Mesenteric fat pad (tissue), 1 donor: ENCODE measurements at regions not wholly inside any gene's neighbourhood (a gene's known extent, or its start where the extent isn't known, plus 50 kb on each side); places are given as distances from the start of the nearest gene placed in this dataset.
A peak's percentile ranks its signal among the peaks of the same experiment; 100 is the strongest.
"Not testable (repeated sequence)": the region's sequence is repeated elsewhere in the genome, so short reads cannot be mapped to it uniquely, and the experiment has no call there.

Experiments used
- DNase-seq: peaks from one replicate; pipeline ENCODE4 v3.0.0-alpha.2; 2020; ENCODE audit warnings: low spot score
- donor health status: DM: yes; HTN: yes; CAD: no.

DNA sequence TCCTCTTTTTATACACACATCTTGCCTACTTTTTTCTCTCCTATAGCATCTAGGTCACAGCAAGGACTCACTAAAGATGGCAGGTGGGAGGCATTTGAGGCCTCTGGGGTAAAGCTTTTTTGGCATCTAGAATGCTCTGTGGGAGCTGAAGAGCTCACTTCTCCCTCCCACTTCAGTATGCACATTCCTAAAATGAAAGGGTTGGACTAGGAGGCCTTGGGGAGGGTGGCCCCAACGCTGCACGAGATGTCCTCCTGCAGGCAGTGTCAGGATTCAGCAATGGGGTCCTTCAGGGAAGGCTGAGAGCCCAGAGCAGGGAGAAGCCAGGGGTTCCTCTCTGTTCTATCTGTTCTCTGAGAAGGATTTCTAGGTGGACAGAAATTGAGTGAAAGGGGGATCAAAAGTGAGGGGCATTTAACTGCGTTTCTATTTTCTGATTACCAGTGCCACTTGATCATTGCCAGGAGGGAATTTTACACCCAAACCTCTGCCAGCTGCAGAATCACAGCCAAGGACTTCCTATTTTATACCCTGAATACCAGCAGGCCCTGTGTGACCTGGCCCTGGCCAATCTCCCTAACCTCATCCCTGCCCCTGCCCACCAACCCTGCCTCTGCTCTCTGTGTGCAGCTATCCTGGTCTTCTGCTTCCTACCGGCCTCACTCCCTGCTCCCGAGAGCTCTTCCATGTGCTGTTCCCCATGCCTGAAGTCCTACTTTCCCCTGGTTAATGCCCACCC lies 186.2 kb downstream of the CYP26B1 start:
- DNase-seq = no peak

DNA sequence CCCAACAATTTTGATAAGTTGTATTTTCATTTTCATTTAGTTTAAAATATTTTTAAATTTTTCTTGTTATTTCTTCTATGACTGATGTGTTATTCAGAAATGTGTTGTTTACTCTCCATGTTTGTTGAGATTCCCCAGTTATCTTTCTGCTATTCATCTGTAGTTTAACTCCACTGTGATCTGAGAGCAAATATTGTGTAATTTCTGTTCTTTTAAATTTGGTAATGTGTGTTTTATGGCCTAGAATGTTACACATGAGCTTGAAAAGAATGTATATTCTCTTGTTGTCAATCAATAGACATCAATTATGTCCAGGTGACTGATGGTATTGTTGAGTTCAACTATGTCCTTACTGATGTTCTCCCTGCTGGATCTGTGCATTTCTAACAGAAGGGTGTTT lies 188.2 kb downstream of the CYP26B1 start:
- DNase-seq = no peak

DNA sequence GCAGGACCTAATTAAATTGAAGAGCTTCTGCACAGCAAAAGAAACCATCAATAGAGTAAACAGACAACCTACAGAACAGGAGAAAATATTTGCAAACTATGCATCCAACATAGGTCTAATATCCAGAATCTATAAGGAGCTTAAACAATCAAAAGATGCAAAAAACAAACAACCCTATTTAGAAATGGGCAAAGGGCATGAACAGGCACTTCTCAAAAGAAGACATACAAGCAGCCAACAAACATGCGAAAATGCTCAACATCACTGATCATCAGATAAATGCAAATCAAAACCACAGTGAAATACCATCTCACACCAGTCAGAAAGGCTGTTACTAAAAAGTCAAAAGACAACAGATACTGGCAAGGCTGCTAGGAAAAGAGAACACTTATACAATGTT lies 189.2 kb downstream of the CYP26B1 start:
- not testable (repeated sequence) for DNase-seq

- no peak for DNase-seq
Measured at GRCh38 chr2:71952572-71953188, 195.0 kb downstream of the CYP26B1 start.

- DNase-seq = no peak
Measured at GRCh38 chr2:71951718-71952404, 195.8 kb downstream of the CYP26B1 start.

DNA sequence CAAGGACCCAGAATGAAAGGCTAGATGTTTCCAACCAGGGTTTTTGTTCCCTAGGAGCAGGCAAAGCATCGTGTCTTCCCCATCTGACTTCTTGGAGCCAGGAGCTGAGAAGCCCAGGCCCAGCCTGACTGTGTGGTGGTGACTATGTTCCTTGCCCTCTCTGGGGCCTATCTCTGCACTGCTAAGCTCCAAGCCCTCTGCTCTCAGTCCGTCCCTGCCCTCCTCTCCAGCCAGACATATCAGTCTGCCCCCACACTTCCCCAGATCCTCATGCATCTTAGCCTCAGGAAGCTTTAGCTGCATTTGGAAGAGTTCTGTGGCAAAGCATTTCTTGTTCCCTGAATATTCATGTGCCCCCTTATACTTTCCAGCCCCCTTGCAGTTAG lies 196.6 kb downstream of the CYP26B1 start:
- DNase-seq = no peak

DNA sequence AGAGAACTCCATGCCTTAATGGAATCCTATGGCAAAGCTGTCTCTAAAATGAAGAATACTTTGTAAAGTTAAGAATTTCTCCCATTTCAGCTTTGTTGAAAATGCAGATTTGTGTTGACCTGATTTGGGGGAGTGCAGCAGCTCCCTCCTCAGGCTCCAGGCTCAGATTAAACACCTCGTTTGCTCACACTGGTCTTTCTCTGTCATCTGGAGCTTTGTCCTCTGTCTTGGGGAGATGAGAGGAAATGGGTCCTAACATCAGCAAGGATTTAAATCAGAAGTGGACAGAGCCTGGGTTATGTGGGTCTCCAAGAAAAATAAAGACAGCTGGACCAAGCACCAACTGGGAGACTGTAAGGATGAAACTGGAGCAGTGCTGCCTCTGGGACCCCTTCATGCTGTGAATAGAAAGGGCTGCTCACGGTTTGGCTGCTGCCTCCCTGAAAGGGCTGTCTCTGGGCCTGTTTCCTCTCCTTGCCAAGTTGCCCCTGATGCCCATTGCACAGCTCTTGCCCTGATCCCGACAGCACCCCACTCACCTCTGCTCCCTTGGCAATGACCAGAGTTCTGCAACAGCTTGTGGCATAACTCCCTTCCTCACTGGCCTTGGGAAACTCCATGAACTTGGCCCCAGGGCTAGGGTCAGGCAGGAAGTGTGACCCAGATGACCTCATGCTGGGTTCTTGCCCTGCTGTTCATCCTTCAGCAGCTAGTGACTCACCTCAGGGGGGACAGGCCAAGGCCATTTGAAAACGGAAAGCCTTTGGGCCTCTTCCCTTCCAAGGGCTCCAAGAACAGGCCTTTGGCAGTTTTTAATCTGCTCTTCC lies 197.2 kb downstream of the CYP26B1 start:
- no peak for DNase-seq

DNA sequence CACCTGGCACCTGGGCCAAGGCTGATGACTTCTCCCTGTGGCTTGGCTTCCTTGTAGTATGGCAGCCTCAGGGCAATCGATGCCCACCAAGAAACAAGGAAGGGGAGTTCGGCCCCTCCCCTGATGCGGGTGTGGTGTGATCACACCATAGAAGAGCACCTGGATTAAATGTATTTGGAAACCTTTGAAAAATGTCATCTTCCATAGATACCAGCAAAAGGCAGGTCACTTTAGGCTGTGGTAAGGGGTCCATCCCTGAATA lies 198.2 kb downstream of the CYP26B1 start:
- no peak for DNase-seq

- DNase-seq = peak; percentile 78
Measured at GRCh38 chr2:71948781-71949536, 198.7 kb downstream of the CYP26B1 start.

DNA sequence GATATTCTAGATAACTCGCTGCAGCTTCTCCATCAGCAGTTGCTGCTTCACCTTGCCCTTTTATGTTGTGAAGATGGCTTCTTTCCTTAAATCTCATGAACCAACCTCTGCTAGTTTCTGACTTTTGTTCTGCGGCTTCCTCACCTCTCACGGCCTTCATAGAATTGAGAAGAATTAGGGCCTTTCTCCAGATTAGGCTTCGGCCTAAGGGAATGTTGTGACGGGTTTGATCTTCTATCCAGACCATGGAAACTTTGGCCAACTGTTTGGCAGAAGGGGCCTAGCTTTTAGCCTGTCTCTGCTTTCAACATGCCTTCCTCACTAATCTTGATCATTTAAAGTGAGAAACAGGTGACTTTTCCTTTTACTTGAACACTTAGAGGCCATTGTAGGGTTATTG lies 199.9 kb downstream of the CYP26B1 start:
- no peak for DNase-seq

GRCh38 chr2:71945603-71945959 lies 202.1 kb downstream of the CYP26B1 start:
- DNase-seq = peak; percentile 35

DNA sequence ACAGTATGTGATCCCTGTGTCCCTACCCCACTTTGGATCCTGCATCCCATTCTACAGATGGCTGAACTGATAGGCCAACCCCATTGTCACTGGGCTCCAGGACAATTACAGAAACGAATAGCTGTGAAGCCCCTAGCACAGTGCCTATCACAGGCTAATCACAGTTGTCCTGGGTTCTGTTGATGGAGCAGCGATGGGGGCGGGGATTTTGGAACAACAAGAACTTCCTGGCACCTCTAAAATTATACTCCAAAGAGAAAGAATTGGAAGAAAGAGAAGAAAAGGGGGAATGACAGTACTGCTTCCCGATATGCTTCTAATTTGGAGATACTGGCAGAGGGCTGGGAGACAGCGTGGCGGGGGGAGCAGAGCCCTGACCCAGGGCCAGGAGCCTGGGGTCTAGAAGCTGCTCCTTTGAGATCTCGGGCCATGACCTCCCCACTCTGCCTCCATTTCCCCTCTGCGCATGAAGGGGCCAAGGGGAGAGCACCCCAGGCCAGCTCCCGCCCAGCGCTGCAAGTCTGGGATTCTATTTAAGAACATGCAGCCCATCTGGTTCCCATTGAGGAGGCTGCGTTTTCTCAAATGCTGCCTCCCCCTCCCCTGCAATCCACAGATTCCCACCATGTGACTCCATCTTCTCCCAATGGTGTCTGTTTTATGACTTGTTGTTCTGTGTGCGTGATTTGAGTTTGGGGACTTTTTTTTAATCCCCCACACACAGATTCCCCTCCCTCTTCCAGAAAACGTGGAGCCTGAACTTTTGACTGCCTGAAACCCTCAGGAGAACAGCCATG lies 202.7 kb downstream of the CYP26B1 start:
- DNase-seq = peak; percentile 78

DNA sequence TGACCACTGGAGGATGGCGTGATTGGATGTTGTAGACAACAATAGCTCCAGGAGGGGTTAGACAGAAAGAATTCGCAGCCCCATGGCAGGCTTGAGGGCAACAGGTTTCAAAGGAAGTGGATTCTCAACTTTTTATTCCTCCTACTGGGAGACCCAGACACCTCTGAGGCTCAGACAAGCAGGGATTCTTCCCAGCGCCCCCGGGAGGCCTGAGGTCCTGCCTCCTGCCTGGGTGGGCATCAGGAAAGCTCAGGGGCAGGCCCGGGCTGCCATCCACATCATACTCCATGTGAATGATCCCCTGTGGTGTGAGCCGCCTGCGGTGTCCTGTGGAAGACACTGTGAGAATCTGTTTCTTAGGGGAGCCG lies 203.5 kb downstream of the CYP26B1 start:
- peak; percentile 80 for DNase-seq

DNA sequence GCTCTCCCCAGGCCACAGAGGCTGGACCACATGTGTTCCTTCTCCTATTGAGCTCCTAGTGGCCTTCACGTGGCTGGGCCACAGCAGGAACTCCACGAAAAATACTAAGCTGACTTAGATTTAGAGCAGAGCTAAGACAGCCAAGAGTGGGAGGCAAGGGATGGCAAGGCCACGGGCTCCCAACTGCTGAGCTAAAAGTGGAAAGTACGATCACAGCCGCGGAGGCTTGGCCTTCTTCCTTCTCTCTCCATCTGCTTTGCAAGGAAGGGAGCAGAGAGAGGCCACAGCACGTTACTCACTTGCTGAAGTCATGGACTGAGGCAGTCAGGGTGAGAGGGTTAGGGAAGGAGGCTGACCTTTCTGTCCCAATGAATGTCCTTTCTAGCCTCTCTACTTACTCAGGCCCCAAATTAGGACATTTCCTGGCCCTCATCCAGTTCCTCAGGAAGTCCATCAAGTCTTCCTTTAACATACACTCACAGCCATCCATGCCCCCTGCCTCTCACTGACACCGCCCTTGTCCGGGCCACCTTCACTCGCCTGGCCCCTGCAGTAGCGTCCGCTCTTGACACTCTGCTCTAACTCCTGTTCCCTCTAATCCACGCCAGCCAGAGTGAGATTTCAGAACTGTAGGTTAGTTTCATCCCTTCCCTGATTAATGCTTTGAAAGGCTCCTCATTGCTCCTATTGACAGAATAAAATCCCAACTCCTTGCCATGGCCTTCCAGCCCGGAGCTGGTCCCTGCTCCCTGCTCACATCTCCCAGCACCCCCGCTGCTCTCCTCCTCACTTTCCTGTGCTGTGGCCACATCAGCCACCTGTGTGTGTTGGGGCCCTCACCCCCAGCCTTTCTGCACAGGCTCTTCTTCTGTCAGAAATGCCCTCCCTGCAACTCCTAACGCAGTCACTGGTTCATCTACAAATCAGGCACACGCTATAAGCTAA lies 204.2 kb downstream of the CYP26B1 start:
- peak; percentile 68 for DNase-seq

- DNase-seq = peak; percentile 33
Measured at GRCh38 chr2:71941726-71942525, 205.7 kb downstream of the CYP26B1 start.

GRCh38 chr2:71940695-71941094 lies 207.0 kb downstream of the CYP26B1 start:
- DNase-seq = peak; percentile 62

GRCh38 chr2:71939588-71940535 lies 207.8 kb downstream of the CYP26B1 start:
- peak; percentile 87 for DNase-seq
